ENCODE measurements at regions not wholly inside any gene's neighbourhood (a gene's known extent, or its start where the extent isn't known, plus 50 kb on each side); places are given as distances from the start of the nearest gene placed in this dataset.

- Histone ChIP-seq H3K4me3 (IDR thresholded peaks at IDR 0.05; ENCODE audit: insufficient read depth, low read depth, low read length) (no peak overlapping the region), H3K79me2 (ENCODE audit: insufficient read depth, low read depth) (no peaks in the 10 kb centered on the region), H3K36me3 (ENCODE audit: insufficient read depth) (no peaks in the 10 kb centered on the region), H3K27ac (no peak overlapping the region), H3K9ac (no peak overlapping the region), H2AFZ (ENCODE audit: low read depth) (no peak overlapping the region), H3K27me3 (ENCODE audit: insufficient read depth, low read depth) (no peaks in the 10 kb centered on the region), H4K20me1 (ENCODE audit: insufficient read depth) (no peaks in the 10 kb centered on the region), H3K4me2 (no peak overlapping the region), H3K4me1 (ENCODE audit: low read depth, poor library complexity, severe bottlenecking) (no peaks in the 10 kb centered on the region)
- TF ChIP-seq, protein P1, sequence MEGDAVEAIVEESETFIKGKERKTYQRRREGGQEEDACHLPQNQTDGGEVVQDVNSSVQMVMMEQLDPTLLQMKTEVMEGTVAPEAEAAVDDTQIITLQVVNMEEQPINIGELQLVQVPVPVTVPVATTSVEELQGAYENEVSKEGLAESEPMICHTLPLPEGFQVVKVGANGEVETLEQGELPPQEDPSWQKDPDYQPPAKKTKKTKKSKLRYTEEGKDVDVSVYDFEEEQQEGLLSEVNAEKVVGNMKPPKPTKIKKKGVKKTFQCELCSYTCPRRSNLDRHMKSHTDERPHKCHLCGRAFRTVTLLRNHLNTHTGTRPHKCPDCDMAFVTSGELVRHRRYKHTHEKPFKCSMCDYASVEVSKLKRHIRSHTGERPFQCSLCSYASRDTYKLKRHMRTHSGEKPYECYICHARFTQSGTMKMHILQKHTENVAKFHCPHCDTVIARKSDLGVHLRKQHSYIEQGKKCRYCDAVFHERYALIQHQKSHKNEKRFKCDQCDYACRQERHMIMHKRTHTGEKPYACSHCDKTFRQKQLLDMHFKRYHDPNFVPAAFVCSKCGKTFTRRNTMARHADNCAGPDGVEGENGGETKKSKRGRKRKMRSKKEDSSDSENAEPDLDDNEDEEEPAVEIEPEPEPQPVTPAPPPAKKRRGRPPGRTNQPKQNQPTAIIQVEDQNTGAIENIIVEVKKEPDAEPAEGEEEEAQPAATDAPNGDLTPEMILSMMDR (conservative IDR thresholded peaks at IDR 0.05; ENCODE audit: low read depth, low read length), result no peak
Measured at GRCh38 chr12:108075561-108075960, 53.5 kb upstream of the WSCD2 start.

GRCh38 chr12:108076556-108076955 is 52.5 kb upstream of the WSCD2 start:
- Histone ChIP-seq H3K79me2 (ENCODE audit: insufficient read depth, low read depth) (no peaks in the 10 kb centered on the region), H2AFZ (ENCODE audit: low read depth) (no peak overlapping the region), H3K4me3 (IDR thresholded peaks at IDR 0.05; ENCODE audit: insufficient read depth, low read depth, low read length) (no peak overlapping the region), H3K27me3 (ENCODE audit: insufficient read depth, low read depth) (no peaks in the 10 kb centered on the region), H3K9ac (no peak overlapping the region), H3K36me3 (ENCODE audit: insufficient read depth) (no peaks in the 10 kb centered on the region), H4K20me1 (ENCODE audit: insufficient read depth) (no peaks in the 10 kb centered on the region), H3K4me1 (ENCODE audit: low read depth, poor library complexity, severe bottlenecking) (no peaks in the 10 kb centered on the region), H3K4me2 (no peak overlapping the region), H3K27ac (no peak overlapping the region)
- TF ChIP-seq, protein P1 (conservative IDR thresholded peaks at IDR 0.05; ENCODE audit: low read depth, low read length), result no peak

- Histone ChIP-seq H3K4me1 (ENCODE audit: low read depth, poor library complexity, severe bottlenecking) (no peaks in the 10 kb centered on the region), H3K27ac (no peak overlapping the region), H3K79me2 (ENCODE audit: insufficient read depth, low read depth) (no peaks in the 10 kb centered on the region), H3K4me3 (IDR thresholded peaks at IDR 0.05; ENCODE audit: insufficient read depth, low read depth, low read length) (no peak overlapping the region), H3K4me2 (no peak overlapping the region), H2AFZ (ENCODE audit: low read depth) (no peak overlapping the region), H3K36me3 (ENCODE audit: insufficient read depth) (no peaks in the 10 kb centered on the region), H3K27me3 (ENCODE audit: insufficient read depth, low read depth) (no peaks in the 10 kb centered on the region), H4K20me1 (ENCODE audit: insufficient read depth) (no peaks in the 10 kb centered on the region), H3K9ac (no peak overlapping the region)
- TF ChIP-seq, protein P1 (conservative IDR thresholded peaks at IDR 0.05; ENCODE audit: low read depth, low read length), result no peak
Measured at GRCh38 chr12:108078428-108078827, 50.7 kb upstream of the WSCD2 start.

Data from KMS-11 (cell line).